Uterus (tissue), 2 donors: ENCODE measurements at regions not wholly inside any gene's neighbourhood (a gene's known extent, or its start where the extent isn't known, plus 50 kb on each side); places are given as distances from the start of the nearest gene placed in this dataset.

Experiments used
- POLR2A ChIP-seq, 2 donors: fragments of 450-650 bp; IDR thresholded peaks; one replicate each; pipeline ENCODE4 v1.6.1; 2016; ENCODE audit warnings: antibody characterized with exemption in 2 of 2, mild to moderate bottlenecking in 1 of 2, moderate library complexity in 1 of 2
- TF ChIP-seq, protein P1 (sequence below), 4 experiments: fragments of 200-600 bp in 2 of 4; fragments of 450-650 bp in 2 of 4; sonication (generic) in 2 of 4; IDR thresholded peaks; one replicate each; pipeline ENCODE4 v1.5.1; 2016 to 2019; ENCODE audit warnings: antibody characterized with exemption in 4 of 4, mild to moderate bottlenecking in 2 of 4, moderate library complexity in 1 of 4

DNA sequence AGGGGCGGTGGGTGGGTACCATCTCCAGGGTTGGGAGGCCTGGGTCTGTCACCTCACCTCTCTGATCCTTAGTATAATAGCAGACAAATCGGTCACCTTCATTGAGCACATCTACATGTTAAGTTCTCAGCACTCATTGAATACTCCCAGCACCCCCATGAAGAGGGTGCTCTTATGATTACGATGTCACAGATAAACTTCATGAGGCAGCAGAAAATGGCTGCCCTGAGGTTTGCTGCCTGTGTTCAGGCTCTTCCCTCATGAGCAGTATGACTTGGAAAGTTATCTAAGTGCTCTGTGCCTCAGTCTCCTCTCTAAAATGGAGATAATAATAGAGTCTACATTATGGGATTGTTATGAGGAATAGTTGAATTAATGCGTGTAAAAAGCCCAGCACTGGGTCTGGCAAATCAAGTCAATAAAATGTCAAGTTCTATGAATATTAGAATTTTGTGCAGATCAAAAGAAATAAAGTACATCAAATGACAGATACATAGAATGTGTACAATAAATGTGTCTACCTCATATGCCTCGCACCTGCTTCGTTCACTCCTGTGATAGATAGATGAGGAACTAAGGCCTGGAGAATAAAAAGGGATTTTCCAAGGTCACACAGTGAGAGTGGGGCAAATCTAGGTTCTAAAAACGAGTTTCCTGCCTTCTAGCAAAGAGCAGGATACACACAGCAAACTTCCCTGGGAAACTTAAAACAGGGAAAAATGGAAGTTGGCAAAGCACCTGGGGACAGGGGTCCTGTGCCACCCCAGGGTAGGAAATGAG is 142.2 kb upstream of the MRPS22 start:
- TF ChIP-seq, protein P1, sequence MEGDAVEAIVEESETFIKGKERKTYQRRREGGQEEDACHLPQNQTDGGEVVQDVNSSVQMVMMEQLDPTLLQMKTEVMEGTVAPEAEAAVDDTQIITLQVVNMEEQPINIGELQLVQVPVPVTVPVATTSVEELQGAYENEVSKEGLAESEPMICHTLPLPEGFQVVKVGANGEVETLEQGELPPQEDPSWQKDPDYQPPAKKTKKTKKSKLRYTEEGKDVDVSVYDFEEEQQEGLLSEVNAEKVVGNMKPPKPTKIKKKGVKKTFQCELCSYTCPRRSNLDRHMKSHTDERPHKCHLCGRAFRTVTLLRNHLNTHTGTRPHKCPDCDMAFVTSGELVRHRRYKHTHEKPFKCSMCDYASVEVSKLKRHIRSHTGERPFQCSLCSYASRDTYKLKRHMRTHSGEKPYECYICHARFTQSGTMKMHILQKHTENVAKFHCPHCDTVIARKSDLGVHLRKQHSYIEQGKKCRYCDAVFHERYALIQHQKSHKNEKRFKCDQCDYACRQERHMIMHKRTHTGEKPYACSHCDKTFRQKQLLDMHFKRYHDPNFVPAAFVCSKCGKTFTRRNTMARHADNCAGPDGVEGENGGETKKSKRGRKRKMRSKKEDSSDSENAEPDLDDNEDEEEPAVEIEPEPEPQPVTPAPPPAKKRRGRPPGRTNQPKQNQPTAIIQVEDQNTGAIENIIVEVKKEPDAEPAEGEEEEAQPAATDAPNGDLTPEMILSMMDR (IDR thresholded peaks at IDR 0.05) = no peak
- TF ChIP-seq POLR2A (IDR thresholded peaks at IDR 0.05) = no peak
